GM19467 (cell line): ENCODE measurements at regions not wholly inside any gene's neighbourhood (a gene's known extent, or its start where the extent isn't known, plus 50 kb on each side); places are given as distances from the start of the nearest gene placed in this dataset.
"Not testable (repeated sequence)": the region's sequence is repeated elsewhere in the genome, so short reads cannot be mapped to it uniquely, and the experiment has no call there.

Source experiments
- ATAC-seq: cut with Tn5 transposase; IDR thresholded peaks from one replicate; pipeline ENCODE4 v1.9.1; 2021; ENCODE audit warnings: mild to moderate bottlenecking, moderate library complexity; ENCODE audit not compliant: unreplicated experiment

DNA sequence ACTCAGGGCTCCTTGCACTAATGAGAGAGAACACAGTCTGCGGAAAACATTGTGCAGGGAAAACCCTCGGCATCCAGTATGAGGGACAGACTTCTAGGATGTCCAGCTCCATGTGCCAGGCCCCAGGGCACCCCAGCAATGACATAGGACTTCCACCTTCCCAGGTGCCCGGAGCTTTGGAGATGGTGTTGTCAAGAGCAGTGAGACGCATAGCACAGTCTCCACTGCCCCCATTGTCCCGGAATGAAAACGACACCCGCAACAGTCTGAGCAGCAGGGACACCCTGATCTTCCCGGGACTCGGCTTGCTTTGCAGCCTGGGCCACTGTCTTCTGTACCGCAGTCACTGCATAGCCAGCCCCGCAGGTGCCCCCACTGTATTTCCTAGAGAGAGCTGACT, 339.2 kb upstream of the ADARB2 start:
- ATAC-seq: no peak

DNA sequence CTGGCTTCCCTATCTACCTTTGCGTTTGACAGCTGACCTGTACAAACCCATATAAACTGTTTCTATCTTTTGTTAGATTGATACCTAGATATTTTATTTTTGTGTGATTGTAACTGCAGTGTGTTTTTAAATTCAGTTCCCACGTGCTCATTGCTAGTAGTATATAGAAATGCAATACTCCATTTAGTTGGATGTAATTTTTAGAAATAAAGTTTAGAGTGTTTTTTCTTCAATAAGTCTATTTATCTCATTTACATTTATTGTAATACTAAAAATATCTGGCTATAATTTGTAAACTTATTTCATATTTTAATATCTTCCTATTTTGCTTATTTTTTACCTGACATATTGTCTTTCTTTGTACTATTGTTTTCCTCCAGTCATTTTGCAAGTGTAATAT, 329.7 kb upstream of the ADARB2 start:
- no peak for ATAC-seq

GRCh38 chr10:2054728-2055127, 317.4 kb upstream of the ADARB2 start:
- no peak for ATAC-seq

DNA sequence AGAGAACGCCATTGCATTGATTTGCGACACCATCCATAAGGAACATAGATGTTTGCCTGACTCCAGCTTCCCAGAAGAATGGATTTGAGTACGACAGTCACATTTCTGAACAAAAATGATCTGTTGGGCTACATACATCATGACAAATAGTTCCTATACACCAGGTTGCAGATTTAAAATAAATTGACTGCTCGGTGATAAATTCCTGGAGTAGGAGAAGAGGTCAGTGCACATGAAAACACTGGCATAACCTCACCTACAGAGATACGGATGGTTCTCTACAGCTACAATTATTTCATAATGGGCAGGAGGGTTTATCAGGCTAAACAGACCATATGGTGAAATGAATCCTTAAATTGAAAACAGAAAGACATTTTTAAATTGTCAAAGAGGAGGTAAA, 316.5 kb upstream of the ADARB2 start:
- no peak for ATAC-seq

DNA sequence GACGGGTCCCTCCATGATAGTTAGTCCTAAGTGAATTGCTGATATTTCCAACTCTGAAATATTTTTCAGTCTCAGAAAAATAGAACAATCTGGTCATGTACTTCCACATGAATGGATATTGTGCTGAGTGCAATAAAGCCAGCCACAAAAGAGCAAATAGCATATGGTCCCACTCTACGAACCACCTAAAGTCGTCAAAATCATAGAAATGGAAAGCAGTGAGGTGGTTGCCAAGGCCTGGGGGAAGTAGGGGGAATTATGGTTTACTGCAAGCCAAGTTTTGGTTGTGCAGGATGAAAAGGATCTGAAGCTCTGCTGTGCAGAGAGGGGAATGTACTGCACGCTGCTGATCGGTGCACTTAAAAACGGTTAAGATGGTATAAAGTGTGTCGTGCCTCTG, 313.8 kb upstream of the ADARB2 start:
- no peak for ATAC-seq

DNA sequence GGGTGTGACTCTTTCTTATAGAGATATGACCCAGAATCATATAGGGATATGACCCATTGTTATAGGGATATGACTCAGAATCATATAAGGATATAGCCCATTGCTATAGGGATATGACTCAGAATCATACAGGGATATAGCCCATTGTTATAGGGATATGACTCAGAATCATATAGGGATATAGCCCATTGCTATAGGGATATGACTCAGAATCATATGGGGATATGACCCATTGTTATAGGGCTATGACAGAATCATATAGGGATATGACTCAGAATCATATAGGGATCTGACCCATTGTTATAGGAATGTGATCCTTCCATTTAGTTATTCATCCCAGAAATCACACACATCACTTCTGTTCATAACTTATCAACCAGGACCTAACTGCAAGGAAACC, 312.2 kb upstream of the ADARB2 start:
- ATAC-seq: no peak

- no peak for ATAC-seq
Measured at GRCh38 chr10:2048337-2048973, 311.1 kb upstream of the ADARB2 start.

DNA sequence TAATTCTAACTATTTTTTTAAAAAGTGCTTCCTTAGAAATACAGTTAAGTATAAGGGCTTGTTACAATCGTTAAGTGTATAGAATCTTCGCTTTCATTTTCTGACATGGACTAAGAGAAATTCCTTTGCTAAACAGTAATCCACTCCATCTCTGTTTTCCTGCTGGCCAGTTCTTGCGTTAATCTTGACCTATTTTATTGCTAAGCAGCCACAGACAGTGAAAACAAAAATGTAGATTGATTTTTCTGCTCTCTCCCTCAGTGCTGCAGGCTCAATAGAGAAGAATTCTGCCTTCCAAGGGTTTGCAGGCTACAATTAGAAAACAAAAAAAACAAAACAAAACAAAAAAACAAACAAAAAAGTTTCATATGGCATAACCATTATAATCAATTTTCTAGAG, 310.4 kb upstream of the ADARB2 start:
- ATAC-seq: no peak

- ATAC-seq: no peak
Measured at GRCh38 chr10:2043379-2043778, 306.1 kb upstream of the ADARB2 start.

GRCh38 chr10:2038036-2038435, 300.7 kb upstream of the ADARB2 start:
- ATAC-seq: no peak

GRCh38 chr10:2037246-2037645, 299.9 kb upstream of the ADARB2 start:
- ATAC-seq: no peak

DNA sequence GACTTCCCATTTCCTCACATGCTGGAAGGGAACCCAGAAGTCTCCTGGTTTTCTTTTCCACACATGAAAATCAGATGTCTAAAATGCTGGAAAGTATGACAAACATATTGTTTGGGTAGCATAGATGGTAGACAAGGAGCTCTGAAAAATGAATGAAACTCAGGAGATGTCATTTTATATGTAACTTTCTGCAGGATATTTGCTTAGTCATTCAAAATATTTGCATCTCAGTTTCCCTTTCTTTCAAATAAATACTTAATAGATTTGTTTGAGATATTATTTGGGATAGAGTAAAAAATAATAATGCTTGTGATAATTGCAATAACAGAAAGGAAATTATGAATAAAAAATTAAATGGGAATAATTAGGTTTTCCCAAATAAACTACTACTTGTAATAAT, 298.9 kb upstream of the ADARB2 start:
- ATAC-seq: no peak

GRCh38 chr10:2030046-2030445, 292.7 kb upstream of the ADARB2 start:
- ATAC-seq: no peak

GRCh38 chr10:2026936-2027335, 289.6 kb upstream of the ADARB2 start:
- ATAC-seq: no peak

- ATAC-seq: not testable (repeated sequence)
Measured at GRCh38 chr10:2024750-2025149, 287.4 kb upstream of the ADARB2 start.

DNA sequence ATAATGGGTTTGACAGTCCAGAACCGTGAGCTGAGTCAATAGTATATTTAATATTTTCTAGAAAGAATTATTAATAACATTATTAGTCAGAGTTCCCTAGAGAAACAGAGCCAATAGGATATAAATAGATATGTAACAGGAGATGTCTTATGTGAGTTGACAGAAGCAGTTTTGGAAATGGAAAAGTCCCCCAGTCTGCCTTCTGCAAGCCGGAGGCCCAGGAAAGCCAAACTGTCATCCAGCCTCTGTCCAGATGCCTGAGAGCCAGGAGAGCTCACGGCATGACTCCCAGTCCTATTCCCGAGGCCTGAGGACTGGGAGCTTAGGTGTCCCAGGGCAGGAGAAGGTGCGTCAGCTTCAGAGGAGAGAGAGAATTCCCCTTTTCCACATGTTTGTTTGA, 286.4 kb upstream of the ADARB2 start:
- no peak for ATAC-seq

DNA sequence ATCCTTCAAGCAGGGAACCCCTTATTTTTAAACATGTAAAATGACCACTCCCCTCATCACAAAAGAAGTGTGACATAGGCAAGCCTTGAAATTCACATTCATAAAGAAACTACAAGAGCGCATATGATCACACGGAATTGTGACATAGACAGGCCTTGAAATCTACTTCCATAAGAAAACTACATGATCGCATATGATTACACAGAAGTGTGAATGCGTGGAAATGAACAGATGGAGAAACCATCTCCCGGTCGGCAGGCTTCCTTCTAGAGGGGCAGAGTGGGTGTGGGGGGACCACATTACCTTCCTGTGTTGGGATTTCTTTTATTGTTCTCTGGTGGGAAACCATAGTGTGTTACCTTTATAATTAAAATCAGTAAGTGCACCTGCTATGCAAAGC, 285.1 kb upstream of the ADARB2 start:
- ATAC-seq: no peak

DNA sequence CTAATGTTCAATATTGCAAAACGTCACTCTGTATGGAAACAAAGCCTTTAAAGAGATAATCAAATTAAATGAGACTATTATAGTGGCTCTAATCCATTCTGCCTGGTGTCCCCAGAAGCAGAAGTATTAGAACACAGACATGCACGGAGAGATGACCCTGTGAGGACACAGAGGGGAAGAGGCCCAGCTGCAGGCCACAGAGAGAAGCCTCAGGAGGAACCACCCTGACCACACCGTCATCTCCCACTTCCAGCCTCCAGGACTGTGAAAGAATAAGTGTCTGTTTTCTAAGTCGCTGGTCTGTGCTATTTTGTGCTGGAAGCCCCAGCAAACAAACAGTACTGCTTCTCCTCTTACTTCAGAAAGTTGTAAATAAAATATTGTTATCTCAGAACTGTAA, 283.5 kb upstream of the ADARB2 start:
- no peak for ATAC-seq

GRCh38 chr10:2019803-2020202, 282.5 kb upstream of the ADARB2 start:
- no peak for ATAC-seq

- no peak for ATAC-seq
Measured at GRCh38 chr10:2019281-2019680, 282.0 kb upstream of the ADARB2 start.

DNA sequence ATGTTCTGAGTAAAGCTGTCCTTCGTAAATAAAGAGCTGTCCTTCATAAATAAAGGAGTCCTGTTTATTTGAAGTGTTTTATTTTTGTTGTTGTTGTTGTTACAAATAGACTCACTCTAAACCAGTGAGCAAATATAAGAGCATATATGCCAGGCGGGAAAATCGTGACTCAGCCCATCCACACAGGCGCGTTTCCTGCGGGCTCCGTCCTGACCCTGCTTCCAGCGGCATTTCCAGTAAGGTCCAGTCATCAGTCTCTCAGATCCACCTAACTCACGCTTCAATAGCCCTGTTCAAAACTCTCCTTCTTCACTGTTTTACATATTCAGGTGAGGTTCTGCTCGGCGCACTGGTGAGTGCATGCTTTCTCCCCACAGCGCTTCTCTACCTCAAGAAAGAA, 277.2 kb upstream of the ADARB2 start:
- ATAC-seq: no peak

- ATAC-seq: no peak
Measured at GRCh38 chr10:2012209-2012608, 274.9 kb upstream of the ADARB2 start.

DNA sequence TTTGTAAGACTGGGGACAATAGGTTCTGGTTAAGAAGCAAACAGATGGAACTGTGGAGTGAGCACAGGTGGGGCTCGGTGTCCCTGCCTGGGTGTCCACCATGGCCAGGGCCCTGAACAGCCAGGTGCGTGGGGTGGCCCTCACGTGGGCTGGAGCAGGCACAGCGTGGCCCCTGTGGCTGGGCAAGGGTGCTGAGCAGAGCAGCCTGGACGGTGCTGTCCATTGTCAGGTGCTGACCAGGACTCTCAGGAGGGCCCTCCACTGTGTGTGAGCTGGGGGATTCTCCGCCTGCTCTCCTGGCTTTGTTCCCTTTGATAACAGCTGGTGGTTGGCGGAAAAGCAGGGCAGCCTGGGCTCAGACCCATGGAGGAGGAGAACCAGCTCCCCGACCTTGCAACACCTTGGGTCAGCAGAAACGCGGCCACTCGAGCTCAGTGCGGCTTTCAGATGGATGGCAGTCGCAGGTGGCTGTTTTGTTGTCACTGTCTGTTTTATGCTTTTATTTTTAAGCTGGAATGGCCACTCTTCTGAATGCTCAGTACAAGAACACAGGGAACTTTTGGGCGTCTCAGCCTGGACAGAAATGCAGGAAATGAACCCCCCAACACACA, 273.9 kb upstream of the ADARB2 start:
- ATAC-seq: no peak
